GM21360 (cell line): ENCODE measurements at regions not wholly inside any gene's neighbourhood (a gene's known extent, or its start where the extent isn't known, plus 50 kb on each side); places are given as distances from the start of the nearest gene placed in this dataset.
"Not testable (repeated sequence)": the region's sequence is repeated elsewhere in the genome, so short reads cannot be mapped to it uniquely, and the experiment has no call there.

ENCODE experiments used
- ATAC-seq: cut with Tn5 transposase; IDR thresholded peaks from one replicate; pipeline ENCODE4 v1.9.1; 2021; ENCODE audit warnings: mild to moderate bottlenecking, moderate library complexity; ENCODE audit not compliant: unreplicated experiment

DNA sequence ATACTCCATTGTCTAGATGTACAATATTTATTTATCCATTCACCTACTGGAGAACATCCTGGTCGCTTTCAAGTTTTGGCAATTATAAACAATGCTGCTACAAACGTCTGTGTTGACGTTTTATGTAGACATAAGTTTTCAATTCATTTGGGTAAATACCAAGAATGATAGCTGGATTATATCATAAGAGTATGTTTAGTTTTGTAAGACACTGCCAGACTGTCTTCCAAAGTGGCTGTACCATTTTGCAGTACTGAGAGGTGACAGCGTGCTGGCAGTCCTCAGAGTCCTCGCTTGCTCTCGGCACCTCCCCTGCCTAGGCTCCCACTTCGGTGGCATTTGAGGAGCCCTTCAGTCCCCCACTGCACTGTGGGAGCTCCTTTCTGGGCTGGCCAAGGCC lies 253.3 kb upstream of the INTU start:
- ATAC-seq, result no peak

GRCh38 chr4:127379948-127380347 lies 252.8 kb upstream of the INTU start:
- not testable (repeated sequence) for ATAC-seq

GRCh38 chr4:127383666-127384065 lies 249.1 kb upstream of the INTU start:
- no peak for ATAC-seq

- ATAC-seq, result no peak
These were observed 238.2 kb upstream of the INTU start for GRCh38 chr4:127394516-127394915.

GRCh38 chr4:127400276-127400675 lies 232.5 kb upstream of the INTU start:
- ATAC-seq, result no peak

- ATAC-seq, result peak; percentile 87
These were observed 231.9 kb upstream of the INTU start for GRCh38 chr4:127400731-127401346.

DNA sequence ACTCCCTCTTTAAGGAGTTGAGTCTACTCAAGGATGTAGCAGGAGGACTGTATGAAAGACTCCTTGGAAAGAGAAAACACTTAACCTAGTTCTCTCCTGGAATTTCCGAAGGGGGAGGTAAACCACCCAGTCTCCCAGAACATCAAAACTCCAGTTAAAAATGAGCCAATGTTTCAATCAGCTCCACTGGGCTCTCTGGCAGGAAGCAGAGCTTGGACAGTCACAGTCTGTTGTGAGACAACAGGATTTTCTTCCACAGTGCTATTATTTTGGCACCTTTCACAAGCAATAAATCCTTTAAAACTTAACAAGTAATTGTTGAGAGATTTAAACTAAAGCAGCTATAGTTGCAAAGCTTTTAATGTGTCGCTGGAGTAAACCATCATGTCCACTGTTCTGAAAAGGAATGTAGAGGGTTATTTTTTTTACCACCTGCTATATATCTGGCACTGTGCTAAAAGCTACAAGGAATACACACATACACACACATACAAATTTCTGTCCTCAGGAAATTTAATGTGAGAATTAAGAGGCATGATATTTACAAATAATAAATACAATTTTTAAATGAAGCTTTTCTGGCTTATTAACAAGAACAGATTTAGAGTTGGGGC lies 229.2 kb upstream of the INTU start:
- ATAC-seq, result no peak

GRCh38 chr4:127406187-127406586 lies 226.6 kb upstream of the INTU start:
- no peak for ATAC-seq

GRCh38 chr4:127407572-127407971 lies 225.2 kb upstream of the INTU start:
- not testable (repeated sequence) for ATAC-seq

- no peak for ATAC-seq
These were observed 222.6 kb upstream of the INTU start for GRCh38 chr4:127410201-127410600.

GRCh38 chr4:127410644-127411043 lies 222.1 kb upstream of the INTU start:
- no peak for ATAC-seq

- ATAC-seq, result no peak
These were observed 217.7 kb upstream of the INTU start for GRCh38 chr4:127414951-127415606.

GRCh38 chr4:127416115-127416514 lies 216.6 kb upstream of the INTU start:
- ATAC-seq, result no peak

GRCh38 chr4:127417885-127418535 lies 214.7 kb upstream of the INTU start:
- ATAC-seq, result no peak

DNA sequence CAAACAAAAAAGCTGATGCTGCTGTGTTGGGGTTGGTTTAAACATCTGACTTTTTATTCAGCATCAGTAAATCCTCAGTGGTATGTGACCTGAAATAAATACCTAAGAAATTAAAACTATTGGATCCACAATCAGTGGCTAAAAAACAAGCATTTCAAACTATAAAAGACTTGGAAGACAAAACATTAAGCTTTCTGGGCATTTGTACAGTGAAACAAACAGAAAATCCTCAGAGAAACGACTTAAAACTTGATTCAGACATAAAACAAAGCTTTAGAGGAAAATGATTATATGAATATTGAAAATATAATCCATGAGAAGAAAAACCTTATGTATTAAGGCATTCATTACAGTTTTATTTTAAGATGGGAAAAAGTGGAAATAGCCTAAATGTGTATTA lies 213.3 kb upstream of the INTU start:
- no peak for ATAC-seq

GRCh38 chr4:127421437-127421836 lies 211.3 kb upstream of the INTU start:
- ATAC-seq, result no peak

DNA sequence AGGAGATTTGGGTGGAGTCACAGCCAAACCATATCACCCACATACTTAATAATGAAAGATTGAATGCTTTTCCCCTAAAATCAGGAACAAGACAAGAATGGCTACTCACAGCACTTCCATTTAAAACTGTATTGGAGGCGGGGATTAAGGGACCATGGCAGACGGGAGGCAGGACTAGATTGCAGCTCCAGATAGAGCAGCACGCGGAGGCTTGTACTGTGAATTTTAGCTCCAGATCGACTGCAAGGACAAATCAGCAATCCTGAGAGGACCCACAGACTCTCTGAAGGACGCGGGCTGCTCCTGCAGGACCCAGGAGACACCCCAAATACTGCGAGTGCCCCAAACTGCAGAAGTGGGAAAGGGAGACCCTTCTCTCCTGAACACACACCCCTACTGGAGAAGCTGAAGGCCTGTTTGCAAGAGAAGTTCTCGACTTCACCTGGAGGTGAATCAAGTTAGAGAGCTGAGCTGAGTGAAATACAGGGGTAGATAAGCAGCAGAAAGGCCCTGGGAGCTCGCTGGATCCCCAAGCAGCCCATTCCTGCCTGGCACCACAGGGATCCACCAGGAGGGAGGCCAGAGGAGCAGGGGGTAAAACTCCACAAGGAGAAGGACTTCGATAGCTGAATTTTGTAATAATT lies 207.4 kb upstream of the INTU start:
- ATAC-seq, result no peak

GRCh38 chr4:127425851-127426250 lies 206.9 kb upstream of the INTU start:
- ATAC-seq, result no peak

DNA sequence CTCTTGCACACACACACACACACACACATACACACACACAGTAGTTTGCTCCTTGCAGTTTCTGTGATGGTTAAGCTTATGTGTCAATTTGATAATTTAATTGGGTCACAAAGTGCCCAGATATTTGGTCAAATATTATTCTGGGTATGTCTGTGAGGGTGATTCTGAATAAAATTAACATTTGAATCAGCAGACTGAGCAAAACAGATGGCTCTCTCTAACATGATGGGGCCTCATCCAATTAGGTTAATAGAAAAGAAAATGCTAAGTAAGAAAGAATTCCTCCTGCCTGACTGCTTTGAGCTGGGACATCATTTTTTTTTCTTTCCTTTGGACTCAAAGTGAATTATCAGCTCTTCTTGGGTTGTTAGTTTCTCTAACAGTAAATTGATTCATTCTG lies 191.2 kb upstream of the INTU start:
- no peak for ATAC-seq

GRCh38 chr4:127445471-127445870 lies 187.3 kb upstream of the INTU start:
- no peak for ATAC-seq

GRCh38 chr4:127446427-127446885 lies 186.3 kb upstream of the INTU start:
- ATAC-seq, result no peak
